NCI-H748 (cell line): ENCODE measurements at regions not wholly inside any gene's neighbourhood (a gene's known extent, or its start where the extent isn't known, plus 50 kb on each side); places are given as distances from the start of the nearest gene placed in this dataset.

ENCODE experiments used
- DNase-seq: peaks from one replicate; lab custom pipeline; 2025; ENCODE audit not compliant: unreplicated experiment; lab: John Stamatoyannopoulos, UW

- DNase-seq: no peak
Observed at GRCh38 chr11:130816546-130817329, 99.5 kb downstream of the SNX19 start.

- DNase-seq: peak; percentile 41
Observed at GRCh38 chr11:130817330-130817944, 98.8 kb downstream of the SNX19 start.

GRCh38 chr11:130819625-130820024 lies 96.7 kb downstream of the SNX19 start:
- DNase-seq: no peak
